Ramos (cell line): ENCODE measurements at regions not wholly inside any gene's neighbourhood (a gene's known extent, or its start where the extent isn't known, plus 50 kb on each side); places are given as distances from the start of the nearest gene placed in this dataset.

Experiments used
- in situ Hi-C: fragments of 300-500 bp; cut with MboI; formaldehyde crosslinking; loops from one replicate; pipeline ENCODE4 v1.14.3; 2022; ENCODE audit warnings: low sequenced_read_pairs; ENCODE audit not compliant: unreplicated experiment

- in situ Hi-C loops: no loop called here
Observed at GRCh38 chr7:12508005-12508404, 62.5 kb upstream of the SCIN start.

DNA sequence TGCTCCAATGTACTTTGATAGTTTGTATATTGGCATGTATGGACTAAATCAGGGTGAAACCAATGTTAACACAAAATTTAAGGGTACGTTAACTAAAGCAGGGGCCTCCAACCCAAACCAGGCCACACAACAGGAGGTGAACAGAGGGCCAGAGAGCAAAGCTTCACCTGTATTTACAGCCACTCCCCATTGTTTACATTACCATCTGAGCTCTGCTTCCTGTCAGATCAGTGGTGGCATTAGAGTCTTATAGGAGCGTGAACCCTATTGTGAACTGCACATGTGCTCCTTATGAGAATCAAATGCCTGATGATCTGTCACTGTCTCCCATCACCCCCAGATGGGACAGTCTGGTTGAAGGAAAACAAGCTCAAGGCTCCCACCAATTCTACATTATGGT lies 62.0 kb upstream of the SCIN start:
- in situ Hi-C loops: no loop called here

GRCh38 chr7:12517451-12517850 lies 53.1 kb upstream of the SCIN start:
- in situ Hi-C loops: no loop called here

- in situ Hi-C loops: no loop called here
Observed at GRCh38 chr7:12518920-12519681, 51.4 kb upstream of the SCIN start.

GRCh38 chr7:12519682-12520009 lies 50.9 kb upstream of the SCIN start:
- in situ Hi-C loops: no loop called here
